GM21390 (cell line): ENCODE measurements at regions not wholly inside any gene's neighbourhood (a gene's known extent, or its start where the extent isn't known, plus 50 kb on each side); places are given as distances from the start of the nearest gene placed in this dataset.

Source experiments
- ATAC-seq: cut with Tn5 transposase; IDR thresholded peaks from one replicate; pipeline ENCODE4 v1.9.1; 2021; ENCODE audit not compliant: unreplicated experiment

- no peak for ATAC-seq
Measured at GRCh38 chr13:39159846-39160370, 121.7 kb downstream of the NHLRC3 start.

- ATAC-seq, result no peak
Measured at GRCh38 chr13:39167018-39167417, 128.8 kb downstream of the NHLRC3 start.

GRCh38 chr13:39170711-39171110 lies 132.5 kb downstream of the NHLRC3 start:
- no peak for ATAC-seq

DNA sequence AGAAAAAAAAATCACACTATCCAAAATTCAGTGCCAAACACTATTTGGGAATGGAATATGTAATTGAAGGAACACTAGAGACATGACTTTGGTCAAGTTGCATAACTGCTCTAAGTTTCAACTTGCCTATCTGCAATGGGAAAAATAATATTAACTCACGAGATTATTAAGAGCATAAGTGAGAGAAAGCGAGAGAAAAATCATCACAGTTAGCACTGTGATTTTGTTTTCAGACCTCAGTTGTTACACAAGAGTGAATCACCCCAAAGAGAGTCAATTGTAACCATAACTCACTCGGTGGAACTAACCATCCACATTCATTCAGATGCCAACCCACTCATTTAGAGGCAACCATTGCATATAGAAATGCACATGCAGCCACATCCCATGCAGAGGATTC lies 147.1 kb downstream of the NHLRC3 start:
- ATAC-seq, result no peak

GRCh38 chr13:39186205-39186875 lies 148.1 kb downstream of the NHLRC3 start:
- ATAC-seq, result no peak

GRCh38 chr13:39189778-39190177 lies 151.5 kb downstream of the NHLRC3 start:
- ATAC-seq, result no peak

DNA sequence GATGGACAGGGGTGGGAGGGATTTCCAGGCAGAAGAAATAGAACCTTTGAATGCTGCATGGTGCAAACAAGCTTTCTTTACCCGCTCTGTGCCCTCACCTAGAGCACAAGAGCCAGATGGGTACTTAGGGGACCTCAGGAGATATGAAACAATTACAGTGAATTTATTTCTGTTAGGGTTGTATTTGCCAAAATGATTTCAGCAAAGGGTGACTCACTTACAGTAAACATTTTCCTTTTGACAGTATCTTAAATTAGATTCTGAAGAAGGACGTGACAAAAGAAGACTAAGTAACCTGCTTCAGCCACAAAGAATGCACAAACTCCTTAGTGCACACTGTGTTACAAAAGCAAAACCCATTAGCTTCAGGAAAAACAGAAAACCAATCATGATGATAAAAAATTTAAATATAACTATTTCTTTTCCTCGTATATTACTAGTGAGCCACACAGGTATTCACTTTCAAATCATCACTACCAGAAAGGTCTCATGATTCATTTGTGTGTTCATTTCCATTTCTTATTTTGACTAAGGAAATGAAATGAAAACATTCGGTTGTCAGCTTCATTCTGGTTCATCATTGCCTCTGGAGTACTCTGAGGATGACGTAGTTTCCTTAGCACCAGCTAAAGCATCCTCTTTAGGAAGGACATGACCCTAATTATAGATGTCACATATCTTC lies 158.8 kb downstream of the NHLRC3 start:
- peak; percentile 80 for ATAC-seq

GRCh38 chr13:39197647-39198007 lies 159.4 kb downstream of the NHLRC3 start:
- peak; percentile 28 for ATAC-seq

DNA sequence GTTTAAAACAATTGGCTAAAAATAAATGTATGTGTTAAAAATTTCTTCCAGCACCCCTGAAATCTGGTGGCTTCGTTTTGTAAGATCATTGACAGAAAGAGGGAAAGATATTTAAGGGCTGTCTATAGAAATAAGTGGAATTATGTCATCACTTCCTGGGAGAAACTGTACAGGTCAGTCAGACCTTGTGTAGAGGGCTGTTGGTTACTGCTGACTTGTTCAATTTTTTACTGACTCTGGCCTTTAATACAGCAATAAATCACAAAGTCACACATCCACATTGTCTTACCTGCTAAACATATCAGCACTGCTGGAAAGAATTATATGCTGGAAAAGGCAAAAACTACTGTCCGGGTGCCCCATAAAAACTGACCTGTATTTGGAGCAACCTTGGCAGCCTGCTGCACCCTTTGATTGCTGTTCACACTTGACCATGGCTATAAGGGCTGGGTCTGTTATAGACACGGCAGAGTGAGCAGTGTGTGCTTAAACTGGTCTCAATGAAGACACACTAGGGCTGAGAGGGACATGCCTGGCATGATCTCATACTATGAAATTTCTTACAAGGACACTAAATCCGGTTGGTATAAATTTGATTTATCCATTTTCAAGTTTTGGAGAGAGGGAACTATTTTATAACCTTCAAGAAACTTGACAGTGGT lies 162.1 kb downstream of the NHLRC3 start:
- ATAC-seq, result no peak

DNA sequence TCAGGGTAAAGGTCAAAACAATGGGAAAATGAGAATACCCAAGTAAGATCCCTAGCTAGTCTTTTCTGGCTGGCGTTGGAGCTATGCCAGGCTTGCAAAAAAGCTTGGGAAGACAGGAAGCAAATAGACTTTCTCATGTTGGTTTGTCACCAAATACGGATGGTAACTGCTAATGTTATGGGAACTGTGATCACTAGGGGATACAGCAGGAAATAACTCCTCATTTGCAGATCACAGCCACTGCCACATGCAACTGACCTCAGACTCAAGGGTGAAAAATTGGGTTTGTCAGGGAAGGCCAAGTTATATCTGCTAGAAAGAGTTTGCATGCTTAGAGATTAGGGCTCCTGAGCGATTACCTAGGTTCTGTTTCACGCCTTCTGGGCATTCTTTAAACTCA lies 162.9 kb downstream of the NHLRC3 start:
- no peak for ATAC-seq

DNA sequence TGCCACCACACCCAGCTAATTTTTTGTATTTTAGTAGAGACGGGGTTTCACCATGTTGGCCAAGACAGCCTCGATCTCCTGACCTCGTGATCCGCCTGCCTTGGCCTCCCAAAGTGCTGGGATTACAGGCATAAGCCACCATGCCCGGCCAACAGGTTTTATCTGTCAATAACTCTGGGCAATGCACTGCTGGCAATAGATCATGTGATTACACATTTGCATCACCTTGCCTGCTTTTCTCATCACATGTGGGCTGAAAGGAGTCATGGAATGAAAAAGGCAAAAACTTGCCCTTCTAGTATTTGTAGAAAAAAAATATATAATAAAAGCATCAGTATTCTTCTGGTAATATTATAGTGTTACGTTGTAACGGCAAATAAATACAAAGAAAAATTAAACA lies 164.5 kb downstream of the NHLRC3 start:
- no peak for ATAC-seq

GRCh38 chr13:39208636-39209035 lies 170.4 kb downstream of the NHLRC3 start:
- no peak for ATAC-seq

DNA sequence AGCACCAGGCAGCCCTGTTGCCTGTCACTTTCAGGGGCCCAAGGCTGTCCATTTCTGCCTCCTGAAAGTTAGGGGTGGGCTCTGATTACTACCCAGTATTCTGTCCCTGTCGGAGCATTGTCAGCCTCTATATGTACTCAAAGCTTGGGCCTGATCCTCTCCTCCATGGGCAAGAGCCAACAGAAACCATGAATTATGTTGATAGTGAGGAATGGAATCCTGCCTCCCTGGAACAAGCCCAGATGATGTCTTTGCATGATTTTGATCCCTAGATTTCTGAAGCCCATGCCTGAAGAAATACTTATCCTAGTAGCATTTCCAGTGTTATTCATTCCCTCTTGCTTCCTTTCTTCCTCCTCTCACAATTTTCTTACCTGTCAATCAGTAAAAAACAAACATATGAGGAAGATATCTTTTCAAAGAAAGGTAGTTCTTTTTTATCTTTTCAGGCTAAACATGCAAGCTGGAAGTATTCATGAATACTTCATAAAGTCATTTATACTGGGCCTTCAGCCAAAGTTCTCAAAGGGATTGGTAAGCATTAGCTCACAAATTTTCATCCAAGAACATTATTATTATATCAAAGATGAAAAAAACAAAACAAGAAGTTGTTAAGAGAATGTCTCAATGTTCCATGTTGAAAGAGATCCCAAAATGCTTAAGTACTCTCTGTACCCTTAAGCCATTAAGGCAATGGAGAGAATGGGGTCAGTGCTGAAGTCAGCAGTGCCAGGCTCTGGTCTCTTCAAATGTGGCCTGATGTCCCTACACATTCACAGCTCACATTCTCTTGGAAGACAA lies 171.7 kb downstream of the NHLRC3 start:
- ATAC-seq, result no peak

GRCh38 chr13:39210961-39211534 lies 172.8 kb downstream of the NHLRC3 start:
- ATAC-seq, result no peak

- no peak for ATAC-seq
Measured at GRCh38 chr13:39215971-39216370, 177.7 kb downstream of the NHLRC3 start.

- ATAC-seq, result no peak
Measured at GRCh38 chr13:39217471-39217870, 179.2 kb downstream of the NHLRC3 start.

DNA sequence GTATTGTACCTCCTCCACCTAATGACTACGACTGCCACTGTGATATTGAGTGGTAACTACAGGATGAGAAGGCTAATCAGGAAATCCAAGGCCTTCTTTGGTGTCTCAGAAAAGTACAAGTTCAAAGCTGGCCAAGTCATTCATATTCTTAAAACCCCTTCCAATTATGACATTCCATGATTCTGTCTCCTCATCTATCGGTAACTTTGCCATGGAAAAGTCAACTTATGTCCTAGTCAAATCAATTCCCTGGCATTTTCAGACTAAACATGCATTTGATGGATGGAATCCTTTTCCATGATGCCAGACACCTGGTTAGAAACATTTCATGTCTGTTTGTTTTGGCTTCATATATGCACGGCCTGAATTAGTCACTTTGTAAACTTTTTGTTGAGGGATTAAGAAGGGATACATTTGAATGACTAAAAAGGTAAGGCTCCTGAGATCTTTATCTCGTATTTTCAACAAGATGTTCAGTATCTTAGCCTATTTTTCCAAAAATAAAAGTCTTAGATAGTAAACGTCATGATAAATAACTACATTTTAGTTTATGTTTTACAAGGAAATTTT lies 186.5 kb downstream of the NHLRC3 start:
- ATAC-seq, result no peak

- no peak for ATAC-seq
Measured at GRCh38 chr13:39225860-39226259, 187.6 kb downstream of the NHLRC3 start.

- no peak for ATAC-seq
Measured at GRCh38 chr13:39226359-39226758, 188.1 kb downstream of the NHLRC3 start.

GRCh38 chr13:39232401-39232980 lies 194.2 kb downstream of the NHLRC3 start:
- ATAC-seq, result no peak
